ENCODE measurements at regions not wholly inside any gene's neighbourhood (a gene's known extent, or its start where the extent isn't known, plus 50 kb on each side); places are given as distances from the start of the nearest gene placed in this dataset.

GRCh38 chr1:83500531-83500930, 498.4 kb downstream of the TTLL7 start:
- TF ChIP-seq MYC (IDR thresholded peaks at IDR 0.05; ENCODE audit: low read depth, low read length) (no peak), POLR2A (IDR thresholded peaks at IDR 0.05; ENCODE audit: extremely low read depth, insufficient read length) (no peak), CTCF (IDR thresholded peaks at IDR 0.05; ENCODE audit: low read depth, low read length) (no peak)
- TF ChIP-seq, protein P1, sequence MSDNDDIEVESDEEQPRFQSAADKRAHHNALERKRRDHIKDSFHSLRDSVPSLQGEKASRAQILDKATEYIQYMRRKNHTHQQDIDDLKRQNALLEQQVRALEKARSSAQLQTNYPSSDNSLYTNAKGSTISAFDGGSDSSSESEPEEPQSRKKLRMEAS (IDR thresholded peaks at IDR 0.05; ENCODE audit: low read depth, low read length) = no peak
- no peak for DNase-seq (ENCODE audit: low read depth)
- no peak overlapping the region for H3K4me3 ChIP-seq (ENCODE audit: low read depth, low read length)

DNA sequence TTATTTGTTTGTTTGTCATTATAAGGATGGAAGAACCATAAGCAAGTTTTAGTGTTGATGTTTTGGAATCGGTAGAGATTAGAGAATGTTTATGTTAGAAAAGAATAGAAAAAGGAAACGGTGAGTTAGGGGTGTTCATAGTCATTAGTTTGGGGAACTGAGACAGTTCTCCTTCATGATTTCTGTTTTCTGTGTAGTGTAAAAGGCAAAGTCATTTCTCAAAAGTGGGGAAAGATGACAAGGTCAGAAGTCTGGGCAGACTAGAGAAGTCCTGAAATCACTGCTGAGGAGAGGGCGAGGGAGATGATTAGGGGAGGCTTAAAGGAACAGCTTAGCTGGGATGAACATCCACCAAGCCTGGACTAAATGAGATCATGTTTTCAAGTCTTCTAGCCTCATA, 498.9 kb downstream of the TTLL7 start:
- no peak overlapping the region for H3K4me3 ChIP-seq (ENCODE audit: low read depth, low read length)
- no peak for TF ChIP-seq MYC (IDR thresholded peaks at IDR 0.05; ENCODE audit: low read depth, low read length)
- no peak for TF ChIP-seq POLR2A (IDR thresholded peaks at IDR 0.05; ENCODE audit: extremely low read depth, insufficient read length)
- TF ChIP-seq, protein P1 (IDR thresholded peaks at IDR 0.05; ENCODE audit: low read depth, low read length) = no peak
- TF ChIP-seq CTCF (IDR thresholded peaks at IDR 0.05; ENCODE audit: low read depth, low read length) = no peak
- no peak for DNase-seq (ENCODE audit: low read depth)

DNA sequence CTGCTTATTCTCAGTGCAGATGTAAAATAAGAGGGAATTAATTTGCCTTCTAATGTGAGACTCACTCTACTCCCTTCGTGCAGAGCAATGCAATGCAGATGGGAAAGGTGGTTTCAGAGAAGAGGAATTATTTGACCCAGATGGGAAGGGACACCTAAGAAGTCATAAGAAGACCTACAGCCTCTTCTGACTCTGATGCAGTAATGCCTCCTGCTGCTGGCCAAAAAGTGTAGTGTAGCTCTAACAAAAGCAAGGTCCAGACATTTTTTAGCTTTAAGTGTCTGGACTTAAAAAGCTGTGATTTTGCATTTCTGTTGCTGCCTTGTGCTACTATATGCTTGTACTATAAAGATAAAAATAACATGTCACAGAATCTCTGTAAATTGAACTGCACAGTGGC, 501.4 kb downstream of the TTLL7 start:
- no peak overlapping the region for H3K4me3 ChIP-seq (ENCODE audit: low read depth, low read length)
- DNase-seq (ENCODE audit: low read depth) = no peak
- TF ChIP-seq, protein P1 (IDR thresholded peaks at IDR 0.05; ENCODE audit: low read depth, low read length) = no peak
- TF ChIP-seq POLR2A (IDR thresholded peaks at IDR 0.05; ENCODE audit: extremely low read depth, insufficient read length) (no peak), CTCF (IDR thresholded peaks at IDR 0.05; ENCODE audit: low read depth, low read length) (no peak), MYC (IDR thresholded peaks at IDR 0.05; ENCODE audit: low read depth, low read length) (no peak)

GRCh38 chr1:83495560-83495959, 503.4 kb downstream of the TTLL7 start:
- no peak for DNase-seq (ENCODE audit: low read depth)
- TF ChIP-seq, protein P1 (IDR thresholded peaks at IDR 0.05; ENCODE audit: low read depth, low read length) = no peak
- no peak for TF ChIP-seq POLR2A (IDR thresholded peaks at IDR 0.05; ENCODE audit: extremely low read depth, insufficient read length)
- no peak for TF ChIP-seq CTCF (IDR thresholded peaks at IDR 0.05; ENCODE audit: low read depth, low read length)
- no peak for TF ChIP-seq MYC (IDR thresholded peaks at IDR 0.05; ENCODE audit: low read depth, low read length)
- no peak overlapping the region for H3K4me3 ChIP-seq (ENCODE audit: low read depth, low read length)

GRCh38 chr1:83493633-83494032, 505.3 kb downstream of the TTLL7 start:
- no peak for TF ChIP-seq POLR2A (IDR thresholded peaks at IDR 0.05; ENCODE audit: extremely low read depth, insufficient read length)
- no peak for TF ChIP-seq MYC (IDR thresholded peaks at IDR 0.05; ENCODE audit: low read depth, low read length)
- no peak for TF ChIP-seq CTCF (IDR thresholded peaks at IDR 0.05; ENCODE audit: low read depth, low read length)
- TF ChIP-seq, protein P1 (IDR thresholded peaks at IDR 0.05; ENCODE audit: low read depth, low read length) = no peak
- H3K4me3 ChIP-seq (ENCODE audit: low read depth, low read length) = no peak overlapping the region
- DNase-seq (ENCODE audit: low read depth) = no peak

DNA sequence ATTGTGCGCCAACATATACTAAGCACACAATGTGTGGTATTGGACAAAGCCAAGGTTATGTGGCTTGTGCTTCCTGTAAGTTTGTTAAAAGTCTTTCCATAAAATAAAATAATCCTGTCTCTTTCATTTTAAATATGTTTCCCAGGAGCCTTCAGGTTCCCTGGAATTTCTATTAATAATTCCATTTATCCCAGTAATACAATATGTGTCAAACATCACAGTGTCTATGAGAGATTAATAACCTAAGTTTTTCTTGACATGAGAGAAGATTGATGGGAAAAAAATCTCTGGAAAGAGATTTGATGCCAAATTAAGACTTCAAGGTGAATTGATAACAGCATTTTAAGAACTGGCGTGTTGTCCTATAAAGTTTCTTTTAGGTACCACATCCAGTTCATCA, 507.0 kb downstream of the TTLL7 start:
- DNase-seq (ENCODE audit: low read depth) = no peak
- TF ChIP-seq CTCF (IDR thresholded peaks at IDR 0.05; ENCODE audit: low read depth, low read length) (no peak), POLR2A (IDR thresholded peaks at IDR 0.05; ENCODE audit: extremely low read depth, insufficient read length) (no peak), MYC (IDR thresholded peaks at IDR 0.05; ENCODE audit: low read depth, low read length) (no peak)
- TF ChIP-seq, protein P1 (IDR thresholded peaks at IDR 0.05; ENCODE audit: low read depth, low read length) = no peak
- H3K4me3 ChIP-seq (ENCODE audit: low read depth, low read length) = no peak overlapping the region

Measured in NB4 (cell line).